ENCODE measurements at regions not wholly inside any gene's neighbourhood (a gene's known extent, or its start where the extent isn't known, plus 50 kb on each side); places are given as distances from the start of the nearest gene placed in this dataset.

- TF ChIP-seq POLR2A (IDR thresholded peaks at IDR 0.05) = no peak
- no peak for TF ChIP-seq CTCF (IDR thresholded peaks at IDR 0.05)
These were observed 320.4 kb downstream of the CBLN2 start for GRCh38 chr18:72223733-72224132.

All from right lobe of liver (tissue), 4 donors.